IPS-NIHi11 (cell line): ENCODE measurements at regions not wholly inside any gene's neighbourhood (a gene's known extent, or its start where the extent isn't known, plus 50 kb on each side); places are given as distances from the start of the nearest gene placed in this dataset.
"Not testable (repeated sequence)": the region's sequence is repeated elsewhere in the genome, so short reads cannot be mapped to it uniquely, and the experiment has no call there.

Experiments used
- DNase-seq: peaks from one replicate; pipeline ENCODE4 v3.0.0; 2012; ENCODE audit warnings: mixed read lengths, low spot score

- DNase-seq: no peak
Observed at GRCh38 chr17:82998637-82999036, 80.8 kb upstream of the METRNL start.

GRCh38 chr17:83000738-83001137 lies 78.7 kb upstream of the METRNL start:
- DNase-seq: no peak

GRCh38 chr17:83002118-83002805 lies 77.1 kb upstream of the METRNL start:
- no peak for DNase-seq

- no peak for DNase-seq
Observed at GRCh38 chr17:83004791-83005380, 74.5 kb upstream of the METRNL start.

- no peak for DNase-seq
Observed at GRCh38 chr17:83005639-83006038, 73.8 kb upstream of the METRNL start.

- DNase-seq: no peak
Observed at GRCh38 chr17:83006515-83007455, 72.6 kb upstream of the METRNL start.

- no peak for DNase-seq
Observed at GRCh38 chr17:83007504-83008185, 71.8 kb upstream of the METRNL start.

GRCh38 chr17:83008186-83008510 lies 71.3 kb upstream of the METRNL start:
- DNase-seq: no peak

- no peak for DNase-seq
Observed at GRCh38 chr17:83008526-83008925, 70.9 kb upstream of the METRNL start.

- no peak for DNase-seq
Observed at GRCh38 chr17:83009414-83010205, 69.8 kb upstream of the METRNL start.

GRCh38 chr17:83010206-83011200 lies 68.9 kb upstream of the METRNL start:
- DNase-seq: no peak

GRCh38 chr17:83011676-83012075 lies 67.7 kb upstream of the METRNL start:
- DNase-seq: not testable (repeated sequence)

GRCh38 chr17:83012200-83012785 lies 67.1 kb upstream of the METRNL start:
- no peak for DNase-seq

- peak; percentile 18 for DNase-seq
Observed at GRCh38 chr17:83012868-83013778, 66.3 kb upstream of the METRNL start.

- DNase-seq: peak; percentile 10
Observed at GRCh38 chr17:83013779-83014117, 65.7 kb upstream of the METRNL start.

GRCh38 chr17:83014297-83014696 lies 65.1 kb upstream of the METRNL start:
- peak; percentile 11 for DNase-seq

GRCh38 chr17:83014940-83015910 lies 64.2 kb upstream of the METRNL start:
- no peak for DNase-seq
